ENCODE measurements at regions not wholly inside any gene's neighbourhood (a gene's known extent, or its start where the extent isn't known, plus 50 kb on each side); places are given as distances from the start of the nearest gene placed in this dataset.

- TF ChIP-seq CTCF (conservative IDR thresholded peaks at IDR 0.05 in 1 of 2, IDR thresholded peaks at IDR 0.05 in 1 of 2; ENCODE audit: extremely low read depth in 1 of 2, insufficient read depth in 1 of 2, low read depth in 1 of 2, low read length in 2 of 2) (no peak), EZH2 (IDR thresholded peaks at IDR 0.05; ENCODE audit: borderline replicate concordance, low read length) (no peak)
These were observed 84.9 kb upstream of the TET2 start for GRCh38 chr4:105061731-105062130.
